ENCODE measurements at regions not wholly inside any gene's neighbourhood (a gene's known extent, or its start where the extent isn't known, plus 50 kb on each side); places are given as distances from the start of the nearest gene placed in this dataset.

DNA sequence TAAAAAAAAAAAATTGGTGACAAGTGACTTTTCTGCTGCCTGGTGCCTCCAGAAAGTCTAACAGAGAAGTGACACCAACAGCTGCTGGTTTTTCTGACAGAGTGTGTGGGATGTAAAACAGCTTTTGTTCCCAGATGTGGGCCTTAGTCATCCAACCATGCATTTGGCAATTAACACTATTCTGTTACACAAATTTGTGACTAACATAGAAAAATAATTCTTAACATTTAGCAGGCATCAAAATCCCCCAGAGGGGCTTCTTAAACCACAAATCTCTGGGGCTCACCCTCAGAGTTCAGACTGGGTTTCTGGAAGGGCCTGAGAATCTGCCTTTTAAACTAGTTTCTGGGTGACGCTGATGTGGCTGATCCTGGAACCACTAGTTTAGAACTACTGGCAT is 100.5 kb upstream of the PCDH7 start:
- ChIA-PET POLR2A (no interaction called here), CTCF (no interaction called here)
- no peak for TF ChIP-seq PRDM6 (tag by site-specific recombination; IDR thresholded peaks at IDR 0.05)
- no peak for TF ChIP-seq ZNF776 (tag by site-specific recombination; IDR thresholded peaks at IDR 0.05; ENCODE audit: borderline replicate concordance)
- TF ChIP-seq ZNF114 (tag by site-specific recombination; IDR thresholded peaks at IDR 0.05) = no peak
- TF ChIP-seq ZEB2 (tag by site-specific recombination; IDR thresholded peaks at IDR 0.05) = no peak
- no peak for TF ChIP-seq KLF10 (tag by site-specific recombination; IDR thresholded peaks at IDR 0.05)
- TF ChIP-seq, protein P1, sequence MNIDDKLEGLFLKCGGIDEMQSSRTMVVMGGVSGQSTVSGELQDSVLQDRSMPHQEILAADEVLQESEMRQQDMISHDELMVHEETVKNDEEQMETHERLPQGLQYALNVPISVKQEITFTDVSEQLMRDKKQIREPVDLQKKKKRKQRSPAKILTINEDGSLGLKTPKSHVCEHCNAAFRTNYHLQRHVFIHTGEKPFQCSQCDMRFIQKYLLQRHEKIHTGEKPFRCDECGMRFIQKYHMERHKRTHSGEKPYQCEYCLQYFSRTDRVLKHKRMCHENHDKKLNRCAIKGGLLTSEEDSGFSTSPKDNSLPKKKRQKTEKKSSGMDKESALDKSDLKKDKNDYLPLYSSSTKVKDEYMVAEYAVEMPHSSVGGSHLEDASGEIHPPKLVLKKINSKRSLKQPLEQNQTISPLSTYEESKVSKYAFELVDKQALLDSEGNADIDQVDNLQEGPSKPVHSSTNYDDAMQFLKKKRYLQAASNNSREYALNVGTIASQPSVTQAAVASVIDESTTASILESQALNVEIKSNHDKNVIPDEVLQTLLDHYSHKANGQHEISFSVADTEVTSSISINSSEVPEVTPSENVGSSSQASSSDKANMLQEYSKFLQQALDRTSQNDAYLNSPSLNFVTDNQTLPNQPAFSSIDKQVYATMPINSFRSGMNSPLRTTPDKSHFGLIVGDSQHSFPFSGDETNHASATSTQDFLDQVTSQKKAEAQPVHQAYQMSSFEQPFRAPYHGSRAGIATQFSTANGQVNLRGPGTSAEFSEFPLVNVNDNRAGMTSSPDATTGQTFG (tag by site-specific recombination; IDR thresholded peaks at IDR 0.05; ENCODE audit: borderline replicate concordance) = no peak
- no peak for TF ChIP-seq ZNF433 (tag by site-specific recombination; IDR thresholded peaks at IDR 0.05; ENCODE audit: low read depth)
- no peak for TF ChIP-seq SETDB1 (IDR thresholded peaks at IDR 0.05; ENCODE audit: insufficient read length, low read length)
- TF ChIP-seq ZNF670 (tag by site-specific recombination; IDR thresholded peaks at IDR 0.05; ENCODE audit: low read depth) = no peak
- no peak for TF ChIP-seq YY1 (tag by site-specific recombination; IDR thresholded peaks at IDR 0.05)
- no peak for TF ChIP-seq KLF9 (tag by site-specific recombination; IDR thresholded peaks at IDR 0.05; ENCODE audit: low read depth)
- no peak for TF ChIP-seq ZNF157 (tag by site-specific recombination; IDR thresholded peaks at IDR 0.05)
- no peak for TF ChIP-seq ZNF558 (tag by site-specific recombination; IDR thresholded peaks at IDR 0.05)
- TF ChIP-seq ZNF112 (tag by site-specific recombination; IDR thresholded peaks at IDR 0.05) = no peak
- no peak for TF ChIP-seq ZNF214 (tag by site-specific recombination; IDR thresholded peaks at IDR 0.05; ENCODE audit: borderline replicate concordance)
- no peak for TF ChIP-seq ZNF24 (tag by site-specific recombination; IDR thresholded peaks at IDR 0.05)
- H3K36me3 ChIP-seq (ENCODE audit: control insufficient read depth in 2 of 2, insufficient read depth in 1 of 2, low read length in 2 of 2) = no peaks in the 10 kb centered on the region
- no peak overlapping the region for H3K27ac ChIP-seq (ENCODE audit: extremely low read depth, low read depth, low read length)
- H3K4me1 ChIP-seq (ENCODE audit: control insufficient read depth, insufficient read depth, low read length) = no peaks in the 10 kb centered on the region
- H3K9me3 ChIP-seq (ENCODE audit: control insufficient read depth, insufficient read depth, low read depth, low read length) = no peaks in the 10 kb centered on the region
- no peak overlapping the region for H3K4me3 ChIP-seq (ENCODE audit: low read depth, low read length)

DNA sequence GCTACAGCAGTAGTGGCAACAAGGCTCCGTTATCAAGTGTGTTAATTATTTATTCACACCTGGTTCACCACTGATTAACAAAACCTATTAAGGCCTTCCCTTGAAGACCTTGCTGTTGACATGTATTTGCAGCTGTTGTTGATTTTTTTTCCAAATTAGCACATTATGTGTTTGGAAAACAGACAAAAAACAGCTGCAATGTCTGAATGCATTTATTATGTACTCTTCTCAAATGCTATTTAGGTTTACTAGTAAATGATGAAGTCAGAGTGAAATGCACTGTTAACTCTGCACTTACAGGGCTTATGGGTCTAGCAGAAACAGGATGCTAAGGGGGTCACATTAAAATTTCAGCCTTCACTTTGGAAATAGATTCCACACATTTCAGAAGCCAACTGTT is 99.5 kb upstream of the PCDH7 start:
- ChIA-PET CTCF (interaction anchor here (0.7 kb wide), 1 partner anchor 650 kb away, joined by 3 read pairs; no protein-coding TSS in a partner anchor), POLR2A (no interaction called here)
- TF ChIP-seq KLF8 (tag by site-specific recombination; IDR thresholded peaks at IDR 0.05) (no peak), ZBTB17 (tag by site-specific recombination; IDR thresholded peaks at IDR 0.05) (no peak), ZNF510 (tag by site-specific recombination; IDR thresholded peaks at IDR 0.05; ENCODE audit: insufficient replicate concordance) (no peak), ZNF677 (tag by site-specific recombination; IDR thresholded peaks at IDR 0.05) (no peak), ZNF621 (tag by site-specific recombination; IDR thresholded peaks at IDR 0.05) (no peak), ZNF747 (tag by site-specific recombination; IDR thresholded peaks at IDR 0.05) (no peak), HIC1 (tag by site-specific recombination; IDR thresholded peaks at IDR 0.05) (no peak), SP2 (tag by site-specific recombination; IDR thresholded peaks at IDR 0.05) (no peak)
- TF ChIP-seq, protein P2, sequence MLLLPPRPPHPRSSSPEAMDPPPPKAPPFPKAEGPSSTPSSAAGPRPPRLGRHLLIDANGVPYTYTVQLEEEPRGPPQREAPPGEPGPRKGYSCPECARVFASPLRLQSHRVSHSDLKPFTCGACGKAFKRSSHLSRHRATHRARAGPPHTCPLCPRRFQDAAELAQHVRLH (tag by site-specific recombination; IDR thresholded peaks at IDR 0.05) = no peak
- TF ChIP-seq, protein P3, sequence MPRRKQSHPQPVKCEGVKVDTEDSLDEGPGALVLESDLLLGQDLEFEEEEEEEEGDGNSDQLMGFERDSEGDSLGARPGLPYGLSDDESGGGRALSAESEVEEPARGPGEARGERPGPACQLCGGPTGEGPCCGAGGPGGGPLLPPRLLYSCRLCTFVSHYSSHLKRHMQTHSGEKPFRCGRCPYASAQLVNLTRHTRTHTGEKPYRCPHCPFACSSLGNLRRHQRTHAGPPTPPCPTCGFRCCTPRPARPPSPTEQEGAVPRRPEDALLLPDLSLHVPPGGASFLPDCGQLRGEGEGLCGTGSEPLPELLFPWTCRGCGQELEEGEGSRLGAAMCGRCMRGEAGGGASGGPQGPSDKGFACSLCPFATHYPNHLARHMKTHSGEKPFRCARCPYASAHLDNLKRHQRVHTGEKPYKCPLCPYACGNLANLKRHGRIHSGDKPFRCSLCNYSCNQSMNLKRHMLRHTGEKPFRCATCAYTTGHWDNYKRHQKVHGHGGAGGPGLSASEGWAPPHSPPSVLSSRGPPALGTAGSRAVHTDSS (tag by site-specific recombination; IDR thresholded peaks at IDR 0.05) = no peak
- TF ChIP-seq, protein P4, sequence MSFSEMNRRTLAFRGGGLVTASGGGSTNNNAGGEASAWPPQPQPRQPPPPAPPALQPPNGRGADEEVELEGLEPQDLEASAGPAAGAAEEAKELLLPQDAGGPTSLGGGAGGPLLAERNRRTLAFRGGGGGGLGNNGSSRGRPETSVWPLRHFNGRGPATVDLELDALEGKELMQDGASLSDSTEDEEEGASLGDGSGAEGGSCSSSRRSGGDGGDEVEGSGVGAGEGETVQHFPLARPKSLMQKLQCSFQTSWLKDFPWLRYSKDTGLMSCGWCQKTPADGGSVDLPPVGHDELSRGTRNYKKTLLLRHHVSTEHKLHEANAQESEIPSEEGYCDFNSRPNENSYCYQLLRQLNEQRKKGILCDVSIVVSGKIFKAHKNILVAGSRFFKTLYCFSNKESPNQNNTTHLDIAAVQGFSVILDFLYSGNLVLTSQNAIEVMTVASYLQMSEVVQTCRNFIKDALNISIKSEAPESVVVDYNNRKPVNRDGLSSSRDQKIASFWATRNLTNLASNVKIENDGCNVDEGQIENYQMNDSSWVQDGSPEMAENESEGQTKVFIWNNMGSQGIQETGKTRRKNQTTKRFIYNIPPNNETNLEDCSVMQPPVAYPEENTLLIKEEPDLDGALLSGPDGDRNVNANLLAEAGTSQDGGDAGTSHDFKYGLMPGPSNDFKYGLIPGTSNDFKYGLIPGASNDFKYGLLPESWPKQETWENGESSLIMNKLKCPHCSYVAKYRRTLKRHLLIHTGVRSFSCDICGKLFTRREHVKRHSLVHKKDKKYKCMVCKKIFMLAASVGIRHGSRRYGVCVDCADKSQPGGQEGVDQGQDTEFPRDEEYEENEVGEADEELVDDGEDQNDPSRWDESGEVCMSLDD (tag by site-specific recombination; IDR thresholded peaks at IDR 0.05) = no peak
- no peak overlapping the region for H3K27ac ChIP-seq (ENCODE audit: extremely low read depth, low read depth, low read length)
- no peaks in the 10 kb centered on the region for H3K36me3 ChIP-seq (ENCODE audit: control insufficient read depth in 2 of 2, insufficient read depth in 1 of 2, low read length in 2 of 2)
- H3K9me3 ChIP-seq (ENCODE audit: control insufficient read depth, insufficient read depth, low read depth, low read length) = no peaks in the 10 kb centered on the region
- no peaks in the 10 kb centered on the region for H3K4me1 ChIP-seq (ENCODE audit: control insufficient read depth, insufficient read depth, low read length)
- no peak overlapping the region for H3K4me3 ChIP-seq (ENCODE audit: low read depth, low read length)
